Epithelial cell of proximal tubule (primary cell): ENCODE measurements at regions not wholly inside any gene's neighbourhood (a gene's known extent, or its start where the extent isn't known, plus 50 kb on each side); places are given as distances from the start of the nearest gene placed in this dataset.

Experiments
- DNase-seq: peaks from one replicate; pipeline ENCODE4 v3.0.0-alpha.2; 2011; ENCODE audit warnings: low read depth
- H3K4me3 ChIP-seq: 2 replicates; pipeline ENCODE4 v1.5.1; 2011; ENCODE audit warnings: low read depth, mild to moderate bottlenecking, low read length
- TF ChIP-seq, protein P1 (sequence below): conservative IDR thresholded peaks from 2 replicates; pipeline ENCODE4 v1.5.1; 2012; ENCODE audit warnings: low read depth, mild to moderate bottlenecking, low read length

DNA sequence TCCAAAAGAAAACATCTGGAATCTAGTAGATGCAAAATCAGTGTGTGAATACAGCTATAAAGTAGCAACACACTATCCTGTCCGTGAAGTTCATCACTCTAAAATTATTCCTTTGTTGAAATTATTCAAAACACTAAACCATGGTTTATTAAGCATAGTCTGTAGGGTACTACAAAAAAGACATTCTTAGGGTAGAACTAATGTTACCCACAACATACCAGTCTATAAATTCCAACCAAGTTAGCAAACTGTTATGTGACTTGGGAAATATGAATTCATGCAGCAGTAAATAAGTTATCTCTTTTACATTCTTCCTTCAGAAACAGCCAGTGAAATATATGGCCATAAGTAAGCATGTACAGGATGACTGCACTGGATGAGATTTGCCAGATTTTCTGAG is 580.3 kb upstream of the ADGRB3 start:
- H3K4me3 ChIP-seq, result no peak overlapping the region
- TF ChIP-seq, protein P1, sequence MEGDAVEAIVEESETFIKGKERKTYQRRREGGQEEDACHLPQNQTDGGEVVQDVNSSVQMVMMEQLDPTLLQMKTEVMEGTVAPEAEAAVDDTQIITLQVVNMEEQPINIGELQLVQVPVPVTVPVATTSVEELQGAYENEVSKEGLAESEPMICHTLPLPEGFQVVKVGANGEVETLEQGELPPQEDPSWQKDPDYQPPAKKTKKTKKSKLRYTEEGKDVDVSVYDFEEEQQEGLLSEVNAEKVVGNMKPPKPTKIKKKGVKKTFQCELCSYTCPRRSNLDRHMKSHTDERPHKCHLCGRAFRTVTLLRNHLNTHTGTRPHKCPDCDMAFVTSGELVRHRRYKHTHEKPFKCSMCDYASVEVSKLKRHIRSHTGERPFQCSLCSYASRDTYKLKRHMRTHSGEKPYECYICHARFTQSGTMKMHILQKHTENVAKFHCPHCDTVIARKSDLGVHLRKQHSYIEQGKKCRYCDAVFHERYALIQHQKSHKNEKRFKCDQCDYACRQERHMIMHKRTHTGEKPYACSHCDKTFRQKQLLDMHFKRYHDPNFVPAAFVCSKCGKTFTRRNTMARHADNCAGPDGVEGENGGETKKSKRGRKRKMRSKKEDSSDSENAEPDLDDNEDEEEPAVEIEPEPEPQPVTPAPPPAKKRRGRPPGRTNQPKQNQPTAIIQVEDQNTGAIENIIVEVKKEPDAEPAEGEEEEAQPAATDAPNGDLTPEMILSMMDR, result no peak
- DNase-seq, result no peak

DNA sequence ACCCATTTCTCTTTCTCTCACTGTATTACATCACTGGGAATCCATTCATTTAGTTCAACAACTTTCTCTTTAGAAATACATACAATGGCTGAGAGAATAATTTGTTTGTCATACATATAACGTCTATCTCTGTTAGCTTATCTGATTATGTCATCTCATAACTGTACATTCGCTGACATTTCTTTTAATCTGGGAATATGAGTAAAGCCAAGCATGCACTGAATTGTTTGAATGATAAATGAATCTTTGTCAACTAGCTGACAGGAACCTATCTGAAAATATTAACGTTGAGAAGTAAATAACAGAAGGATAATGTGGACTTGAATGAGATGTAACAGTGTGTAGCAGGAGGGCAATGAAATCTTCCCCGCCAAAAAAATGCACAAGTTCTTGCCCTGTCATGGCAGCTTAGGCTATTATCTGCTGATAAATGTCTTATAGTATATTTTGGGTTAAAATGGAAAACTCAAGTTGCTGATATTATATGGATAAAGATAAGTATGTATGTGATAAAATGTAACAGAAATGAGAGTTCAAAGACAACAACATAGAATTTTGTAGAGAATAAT is 581.2 kb upstream of the ADGRB3 start:
- TF ChIP-seq, protein P1, result no peak
- DNase-seq, result no peak
- H3K4me3 ChIP-seq, result no peak overlapping the region

DNA sequence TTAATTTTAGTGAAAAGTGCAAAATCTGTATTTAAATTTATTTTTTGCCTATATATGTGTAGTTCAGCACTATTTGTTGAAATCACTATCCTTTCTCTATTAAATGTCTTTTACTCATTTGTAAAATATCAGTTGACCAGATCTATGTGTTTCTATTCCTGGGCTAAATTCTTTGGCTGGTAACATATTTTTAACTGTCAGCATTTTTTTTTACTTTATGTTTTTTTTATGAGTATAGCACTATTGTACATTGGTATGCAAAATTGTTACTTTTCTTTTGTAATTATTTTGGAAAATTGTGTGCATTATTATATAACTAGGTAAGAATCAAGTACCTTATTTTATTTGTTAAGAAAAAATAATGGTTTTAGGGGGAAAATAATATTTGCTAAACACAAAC is 582.8 kb upstream of the ADGRB3 start:
- DNase-seq, result no peak
- TF ChIP-seq, protein P1, result no peak
- no peak overlapping the region for H3K4me3 ChIP-seq

DNA sequence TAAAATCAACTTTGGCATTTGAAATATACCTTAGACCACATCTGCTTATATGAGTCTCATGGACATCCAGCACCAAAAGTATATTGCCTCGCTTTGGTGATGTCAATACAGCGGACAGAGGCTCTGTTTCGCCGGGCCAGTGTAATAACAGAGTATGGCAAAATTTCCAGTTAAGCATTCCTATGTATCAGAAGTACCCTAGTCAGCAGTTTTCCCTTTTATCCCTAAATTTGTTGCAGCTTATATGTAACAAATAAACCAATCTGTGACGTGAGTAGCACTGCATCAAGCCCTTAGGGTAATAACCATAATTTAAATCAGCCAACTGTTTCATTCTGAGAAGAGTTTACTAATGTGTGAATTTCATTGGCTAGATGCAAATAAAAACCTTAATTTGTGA is 585.5 kb upstream of the ADGRB3 start:
- TF ChIP-seq, protein P1, result no peak
- DNase-seq, result no peak
- no peak overlapping the region for H3K4me3 ChIP-seq

DNA sequence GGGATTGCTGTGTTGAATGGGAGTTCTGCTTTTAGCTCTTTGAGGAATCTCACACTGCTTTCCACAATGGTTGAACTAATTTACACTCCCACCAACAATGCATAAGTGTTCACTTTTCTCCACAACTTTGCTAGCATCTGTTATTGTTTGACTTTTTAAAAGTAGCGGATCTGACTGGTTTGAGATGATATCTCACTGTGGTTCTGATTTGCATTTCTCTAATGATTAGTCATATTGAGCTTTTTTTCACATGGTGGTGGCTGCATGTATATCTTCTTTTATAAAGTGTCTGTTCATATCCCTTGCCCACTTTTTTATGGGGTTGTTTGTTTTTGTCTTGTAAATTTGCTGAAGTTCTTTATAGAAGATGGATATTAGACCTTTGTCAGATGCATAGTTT is 588.3 kb upstream of the ADGRB3 start:
- TF ChIP-seq, protein P1, result no peak
- no peak overlapping the region for H3K4me3 ChIP-seq
- no peak for DNase-seq

DNA sequence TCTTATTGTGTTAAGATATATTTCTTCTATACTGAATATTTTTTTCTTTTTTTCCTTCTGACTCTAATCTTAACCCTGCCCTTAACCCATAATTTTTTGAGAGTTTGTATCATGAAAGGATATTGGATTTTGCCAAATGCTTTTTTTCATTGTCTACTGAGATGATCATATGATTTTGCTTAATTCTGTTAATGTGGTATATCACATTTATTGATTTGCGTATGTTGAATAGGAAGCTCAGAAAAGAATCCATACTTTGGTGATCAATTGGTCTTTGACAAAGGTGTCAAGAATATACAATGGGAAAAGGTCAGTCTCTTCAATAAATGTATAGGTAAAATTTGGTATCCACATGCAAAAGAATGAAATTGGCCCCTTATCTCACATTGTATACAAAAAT is 588.8 kb upstream of the ADGRB3 start:
- H3K4me3 ChIP-seq, result no peak overlapping the region
- TF ChIP-seq, protein P1, result no peak
- no peak for DNase-seq

DNA sequence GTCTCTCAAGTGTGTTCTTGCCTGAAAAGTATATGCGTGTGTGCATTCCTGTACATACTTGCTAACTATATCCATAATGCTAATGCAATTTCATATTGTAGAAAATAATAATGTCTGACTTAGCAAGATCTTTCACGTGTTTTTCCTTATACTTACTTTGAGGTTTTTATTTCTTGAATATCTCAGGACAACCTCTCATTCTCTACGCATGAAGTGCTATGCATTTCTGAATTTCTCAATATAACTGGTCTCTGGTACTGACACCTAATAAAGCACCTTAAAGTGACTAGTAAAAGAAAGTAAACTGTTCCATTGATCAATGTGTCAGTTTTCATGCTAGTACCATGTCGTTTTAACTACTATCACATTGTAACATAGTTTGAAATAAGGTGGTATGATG is 589.9 kb upstream of the ADGRB3 start:
- TF ChIP-seq, protein P1, result no peak
- H3K4me3 ChIP-seq, result no peak overlapping the region

More for the DNA sequence above, 589.9 kb upstream of the ADGRB3 start:
- no peak for DNase-seq
